GM12864 (cell line): ENCODE measurements at regions not wholly inside any gene's neighbourhood (a gene's known extent, or its start where the extent isn't known, plus 50 kb on each side); places are given as distances from the start of the nearest gene placed in this dataset.

ENCODE experiments used
- DNase-seq: peaks from one replicate; pipeline ENCODE4 v3.0.0-alpha.2; 2011; ENCODE audit warnings: low read depth
- H3K4me3 ChIP-seq: 2 replicates; pipeline ENCODE4 v1.5.1; 2011; ENCODE audit warnings: mild to moderate bottlenecking, low read depth, low read length, control low read depth
- CTCF ChIP-seq: IDR thresholded peaks from 2 replicates; pipeline ENCODE4 v1.5.1; 2011; ENCODE audit warnings: low read depth, mild to moderate bottlenecking, moderate library complexity, low read length, control low read depth, inconsistent platforms; ENCODE audit errors: missing control alignments

- no peak for DNase-seq
- no peak overlapping the region for H3K4me3 ChIP-seq
- TF ChIP-seq CTCF = no peak
Observed at GRCh38 chr17:73861543-73861942, 217.3 kb upstream of the SDK2 start.

- DNase-seq = no peak
- no peak for TF ChIP-seq CTCF
Observed at GRCh38 chr17:73863761-73864535, 219.7 kb upstream of the SDK2 start.

GRCh38 chr17:73865831-73866230, 221.6 kb upstream of the SDK2 start:
- no peak for TF ChIP-seq CTCF
- no peak overlapping the region for H3K4me3 ChIP-seq
- DNase-seq = no peak

More at GRCh38 chr17:73863761-73864535, 219.7 kb upstream of the SDK2 start:
- H3K4me3 ChIP-seq = no peak overlapping the region

- DNase-seq = no peak
- TF ChIP-seq CTCF = no peak
- no peak overlapping the region for H3K4me3 ChIP-seq
Observed at GRCh38 chr17:73867056-73867455, 222.8 kb upstream of the SDK2 start.

GRCh38 chr17:73870068-73870467, 225.8 kb upstream of the SDK2 start:
- DNase-seq = no peak
- H3K4me3 ChIP-seq = no peak overlapping the region
- TF ChIP-seq CTCF = no peak

- no peak for DNase-seq
- no peak overlapping the region for H3K4me3 ChIP-seq
- TF ChIP-seq CTCF = no peak
Observed at GRCh38 chr17:73870473-73870872, 226.2 kb upstream of the SDK2 start.

GRCh38 chr17:73872816-73873215, 228.6 kb upstream of the SDK2 start:
- no peak overlapping the region for H3K4me3 ChIP-seq
- no peak for DNase-seq
- no peak for TF ChIP-seq CTCF
